Motor neuron (in vitro differentiated cells): ENCODE measurements at regions not wholly inside any gene's neighbourhood (a gene's known extent, or its start where the extent isn't known, plus 50 kb on each side); places are given as distances from the start of the nearest gene placed in this dataset.

ENCODE experiments used
- ATAC-seq, 8 experiments: fragments of 200-7000 bp; cut with Tn5 transposase; replicated peaks in 6 of 8; 2 replicates each; pipeline ENCODE4 v1.8.0; 2021; ENCODE audit warnings: mild to moderate bottlenecking in 8 of 8, moderate library complexity in 8 of 8
- H3K27ac ChIP-seq, 2 donors: fragments of 250-450 bp; sonication (Bioruptor Pico); 2 replicates each; pipeline ENCODE4 v1.9.0; 2021; ENCODE audit warnings: antibody characterized with exemption in 2 of 2, mild to moderate bottlenecking in 2 of 2, moderate library complexity in 1 of 2
- H3K4me1 ChIP-seq, 2 donors: fragments of 250-450 bp; sonication (Bioruptor Pico); replicated peaks in 1 of 2; 2 replicates each; pipeline ENCODE4 v1.6.1; 2021; ENCODE audit warnings: antibody characterized with exemption in 2 of 2, mild to moderate bottlenecking in 2 of 2, moderate library complexity in 1 of 2
- H3K4me3 ChIP-seq, 5 donors: fragments of 250-450 bp; sonication (Bioruptor Pico); 2 replicates each; pipeline ENCODE4 v1.9.0; 2021; ENCODE audit warnings: antibody characterized with exemption in 5 of 5, mild to moderate bottlenecking in 5 of 5, moderate library complexity in 4 of 5
- WGBS, 10 experiments: fragments of 450-650 bp; shearing (Covaris generic); methylation state at CpG; one replicate each; pipeline ENCODE4 v1.0.0; 2022; 5-methylcytosine and 5-hydroxymethylcytosine counted together
- in situ Hi-C, 9 experiments: fragments of 400-800 bp; cut with MboI; loops; one replicate each; pipeline ENCODE4 v1.15.0; 2021; ENCODE audit warnings: low sequenced_read_pairs in 9 of 9, low pct_unique_long_range_greater_than_20kb in 2 of 9; ENCODE audit not compliant: unreplicated experiment in 9 of 9

- 27 to 94% (median 73%) methylated on average over 2 to 5 of the region's 5 CpGs for WGBS, 10 experiments
- Histone ChIP-seq H3K27ac (no peak overlapping the region), H3K4me1 (peaks cover 0 to 2% of the 10 kb centered on the region in 2 donors), H3K4me3 (no peak overlapping the region)
- ATAC-seq, result no peak
- in situ Hi-C loops, result no loop called here
These were observed 157.5 kb downstream of the DLEU7 start for GRCh38 chr13:50685956-50686355.

GRCh38 chr13:50686551-50686950 is 156.9 kb downstream of the DLEU7 start:
- Histone ChIP-seq H3K4me3 (no peak overlapping the region), H3K27ac (no peak overlapping the region), H3K4me1 (peaks cover 3 to 7% of the 10 kb centered on the region in 2 donors)
- 71 to 100% (median 97%) methylated on average over 2 to 3 of the region's 3 CpGs; no CpG with 5 or more reads in 1 of the 10 experiments for WGBS, 10 experiments
- ATAC-seq, result no peak
- in situ Hi-C loops, result no loop called here

- Histone ChIP-seq H3K4me1 (peaks cover 3 to 10% of the 10 kb centered on the region in 2 donors), H3K4me3 (no peak overlapping the region), H3K27ac (no peak overlapping the region)
- in situ Hi-C loops, result no loop called here
- 80 to 100% (median 93%) methylated on average over 1 to 4 of the region's 4 CpGs; no CpG with 5 or more reads in 2 of the 10 experiments for WGBS, 10 experiments
- no peak for ATAC-seq
These were observed 155.9 kb downstream of the DLEU7 start for GRCh38 chr13:50687545-50687944.

GRCh38 chr13:50690006-50690405 is 153.5 kb downstream of the DLEU7 start:
- H3K4me3 ChIP-seq, result no peak overlapping the region
- no peak overlapping the region for H3K27ac ChIP-seq
- peak in 2 of 8 experiments; percentile 52 to 82 for ATAC-seq
- H3K4me1 ChIP-seq, result peaks cover 7 to 19% of the 10 kb centered on the region in 2 donors
- in situ Hi-C loops, result no loop called here

GRCh38 chr13:50691176-50691680 is 152.3 kb downstream of the DLEU7 start:
- in situ Hi-C loops, result no loop called here
- Histone ChIP-seq H3K4me1 (peaks cover 7 to 17% of the 10 kb centered on the region in 2 donors), H3K4me3 (no peak overlapping the region), H3K27ac (no peak overlapping the region)
- WGBS, 10 experiments, result 57 to 100% (median 71%) methylated on average over 2 to 3 of the region's 3 CpGs; no CpG with 5 or more reads in 1 of the 10 experiments
- no peak for ATAC-seq

GRCh38 chr13:50691681-50692263 is 151.7 kb downstream of the DLEU7 start:
- WGBS, 10 experiments, result 34 to 100% (median 47%) methylated on average over 1 to 6 of the region's 7 CpGs; no CpG with 5 or more reads in 1 of the 10 experiments
- Histone ChIP-seq H3K27ac (no peak overlapping the region), H3K4me3 (no peak overlapping the region), H3K4me1 (peaks cover 7 to 17% of the 10 kb centered on the region in 2 donors)
- peak in 3 of 8 experiments; percentile 8 to 39 (median 12) for ATAC-seq
- in situ Hi-C loops, result no loop called here

- no peak overlapping the region for H3K4me3 ChIP-seq
- peaks cover 7 to 17% of the 10 kb centered on the region in 2 donors for H3K4me1 ChIP-seq
- no peak overlapping the region for H3K27ac ChIP-seq
- peak in 2 of 8 experiments; percentile 13 to 22 for ATAC-seq
- in situ Hi-C loops, result no loop called here
These were observed 151.0 kb downstream of the DLEU7 start for GRCh38 chr13:50692396-50692915.

- 0 to 100% (median 50%) methylated on average over 1 to 2 of the region's 2 CpGs; no CpG with 5 or more reads in 3 of the 10 experiments for WGBS, 10 experiments
- peak; percentile 77 to 99 (median 98) for ATAC-seq
- in situ Hi-C loops, result no loop called here
- H3K4me3 ChIP-seq, result no peak overlapping the region
- H3K4me1 ChIP-seq, result peaks cover 16 to 20% of the 10 kb centered on the region in 2 donors
- no peak overlapping the region for H3K27ac ChIP-seq
These were observed 149.8 kb downstream of the DLEU7 start for GRCh38 chr13:50693727-50694126.

GRCh38 chr13:50697746-50698539 is 145.5 kb downstream of the DLEU7 start:
- WGBS, 10 experiments, result 0 to 100% (median 65%) methylated on average over 1 to 4 of the region's 4 CpGs; no CpG with 5 or more reads in 1 of the 10 experiments
- H3K27ac ChIP-seq, result no peak overlapping the region
- ATAC-seq, result peak in 5 of 8 experiments; percentile 14 to 52 (median 18)
- no peak overlapping the region for H3K4me3 ChIP-seq
- H3K4me1 ChIP-seq, result peaks cover 11 to 13% of the 10 kb centered on the region in 2 donors
- in situ Hi-C loops, result no loop called here

GRCh38 chr13:50699874-50700663 is 143.4 kb downstream of the DLEU7 start:
- ATAC-seq, result peak in 1 of 8 experiments; percentile 31
- H3K27ac ChIP-seq, result no peak overlapping the region
- in situ Hi-C loops, result no loop called here
- H3K4me1 ChIP-seq, result peaks cover 3 to 10% of the 10 kb centered on the region in 2 donors
- WGBS, 10 experiments, result 29 to 100% (median 71%) methylated on average over 1 to 4 of the region's 4 CpGs; no CpG with 5 or more reads in 2 of the 10 experiments
- no peak overlapping the region for H3K4me3 ChIP-seq

- 63 to 80% (median 80%) methylated on average over 1 of the region's 1 CpG; no CpG with 5 or more reads in 5 of the 10 experiments for WGBS, 10 experiments
- no peak overlapping the region for H3K4me3 ChIP-seq
- H3K4me1 ChIP-seq, result peaks cover 3 to 10% of the 10 kb centered on the region in 2 donors
- in situ Hi-C loops, result no loop called here
- no peak overlapping the region for H3K27ac ChIP-seq
- ATAC-seq, result no peak
These were observed 142.7 kb downstream of the DLEU7 start for GRCh38 chr13:50700664-50701305.

GRCh38 chr13:50701469-50701868 is 142.0 kb downstream of the DLEU7 start:
- Histone ChIP-seq H3K4me3 (no peak overlapping the region), H3K4me1 (peaks cover 3 to 10% of the 10 kb centered on the region in 2 donors)
- WGBS, 10 experiments, result 37 to 100% (median 47%) methylated on average over 1 to 2 of the region's 2 CpGs; no CpG with 5 or more reads in 3 of the 10 experiments

More at GRCh38 chr13:50701469-50701868, 142.0 kb downstream of the DLEU7 start:
- no peak overlapping the region for H3K27ac ChIP-seq
- in situ Hi-C loops, result no loop called here
- ATAC-seq, result no peak
